H9 (cell line): ENCODE measurements at regions not wholly inside any gene's neighbourhood (a gene's known extent, or its start where the extent isn't known, plus 50 kb on each side); places are given as distances from the start of the nearest gene placed in this dataset.

ENCODE experiments used
- DNase-seq: peaks from one replicate; pipeline ENCODE4 v3.0.0-alpha.2; 2017
- H2AFZ ChIP-seq: one replicate; pipeline ENCODE4 v1.6.1; 2013; ENCODE audit warnings: mild to moderate bottlenecking, low read length, control low read depth, moderate library complexity
- H2AK5ac ChIP-seq: 2 replicates; pipeline ENCODE4 v1.6.1; 2013; ENCODE audit warnings: low read length, control low read depth, mixed read lengths; ENCODE audit not compliant: insufficient read length
- H2BK120ac ChIP-seq: one replicate; pipeline ENCODE4 v1.6.1; 2013; ENCODE audit warnings: low read depth, mild to moderate bottlenecking, low read length, control low read depth, inconsistent platforms; ENCODE audit not compliant: poor library complexity, severe bottlenecking
- H2BK12ac ChIP-seq: 2 replicates; pipeline ENCODE4 v1.6.1; 2013; ENCODE audit warnings: low read length, control low read depth, mixed read lengths, low read depth; ENCODE audit not compliant: insufficient read length
- H2BK15ac ChIP-seq: 2 replicates; pipeline ENCODE4 v1.6.1; 2013; ENCODE audit warnings: low read depth, low read length, control low read depth
- H2BK20ac ChIP-seq: one replicate; pipeline ENCODE4 v1.6.1; 2013; ENCODE audit warnings: low read depth, mild to moderate bottlenecking, low read length, control low read depth, inconsistent platforms; ENCODE audit not compliant: poor library complexity, severe bottlenecking
- H2BK5ac ChIP-seq: 2 replicates; pipeline ENCODE4 v1.6.1; 2013; ENCODE audit warnings: low read length, control low read depth, mixed read lengths; ENCODE audit not compliant: insufficient read length
- H3K14ac ChIP-seq: 2 replicates; pipeline ENCODE4 v1.6.1; 2013; ENCODE audit warnings: low read length, control low read depth; ENCODE audit not compliant: insufficient read depth
- H3K18ac ChIP-seq: 2 replicates; pipeline ENCODE4 v1.6.1; 2013; ENCODE audit warnings: low read depth, mild to moderate bottlenecking, mixed read lengths, low read length, control low read depth; ENCODE audit not compliant: insufficient read length
- H3K23ac ChIP-seq: 2 replicates; pipeline ENCODE4 v1.6.1; 2013; ENCODE audit warnings: low read length, control low read depth, mixed read lengths, low read depth; ENCODE audit not compliant: insufficient read length
- H3K23me2 ChIP-seq: 2 replicates; pipeline ENCODE4 v1.6.1; 2013; ENCODE audit warnings: low read depth, mild to moderate bottlenecking, mixed read lengths, low read length, control low read depth; ENCODE audit not compliant: insufficient read length, poor library complexity, severe bottlenecking
- H3K27ac ChIP-seq: 2 replicates; pipeline ENCODE4 v1.5.1; 2013; ENCODE audit warnings: low read length, control low read depth, mixed read lengths, low read depth; ENCODE audit not compliant: insufficient read length
- H3K27me3 ChIP-seq: 2 replicates; pipeline ENCODE4 v1.6.1; 2013; ENCODE audit warnings: low read length, control low read depth, inconsistent platforms; ENCODE audit not compliant: insufficient read depth
- H3K4ac ChIP-seq: 2 replicates; pipeline ENCODE4 v1.6.1; 2013; ENCODE audit warnings: low read depth, mild to moderate bottlenecking, control low read depth, inconsistent platforms, low read length, moderate library complexity
- H3K4me1 ChIP-seq: 2 replicates; pipeline ENCODE4 v1.6.1; 2013; ENCODE audit warnings: low read length, control low read depth, inconsistent platforms; ENCODE audit not compliant: insufficient read depth
- H3K4me2 ChIP-seq: 2 replicates; pipeline ENCODE4 v1.6.1; 2013; ENCODE audit warnings: low read length, control low read depth, mixed read lengths; ENCODE audit not compliant: insufficient read length, insufficient read depth
- H3K56ac ChIP-seq: 2 replicates; pipeline ENCODE4 v1.6.1; 2013; ENCODE audit warnings: low read depth, mild to moderate bottlenecking, mixed read lengths, low read length, control low read depth; ENCODE audit not compliant: insufficient read length
- H3K79me1 ChIP-seq: 2 replicates; pipeline ENCODE4 v1.6.1; 2013; ENCODE audit warnings: low read depth, mild to moderate bottlenecking, moderate library complexity, low read length, control low read depth, inconsistent platforms; ENCODE audit not compliant: insufficient read depth, poor library complexity, severe bottlenecking
- H3K79me2 ChIP-seq: 2 replicates; pipeline ENCODE4 v1.6.1; 2013; ENCODE audit warnings: low read length, control low read depth, inconsistent platforms; ENCODE audit not compliant: insufficient read depth
- H3K9ac ChIP-seq: 2 replicates; pipeline ENCODE4 v1.6.1; 2013; ENCODE audit warnings: low read length, control low read depth, mixed read lengths; ENCODE audit not compliant: insufficient read length; ENCODE audit errors: extremely low read depth
- H3K9me3 ChIP-seq: one replicate; pipeline ENCODE4 v1.6.1; 2013; ENCODE audit warnings: low read depth, low read length, inconsistent platforms; ENCODE audit not compliant: control insufficient read depth
- H3T11ph ChIP-seq: one replicate; pipeline ENCODE4 v1.6.1; 2013; ENCODE audit warnings: mild to moderate bottlenecking, low read length, control low read depth, inconsistent platforms
- H4K20me1 ChIP-seq: one replicate; pipeline ENCODE4 v1.6.1; 2013; ENCODE audit not compliant: control insufficient read depth, insufficient read length, insufficient read depth
- H4K5ac ChIP-seq: 2 replicates; pipeline ENCODE4 v1.6.1; 2013; ENCODE audit warnings: low read depth, mild to moderate bottlenecking, mixed read lengths, low read length, control low read depth; ENCODE audit not compliant: insufficient read length
- H4K8ac ChIP-seq: replicated peaks from 2 replicates; pipeline ENCODE4 v1.6.1; 2013; ENCODE audit warnings: low read length, control low read depth, mixed read lengths, low read depth; ENCODE audit not compliant: insufficient read length
- H4K91ac ChIP-seq: 2 replicates; pipeline ENCODE4 v1.6.1; 2013; ENCODE audit warnings: low read depth, mild to moderate bottlenecking, moderate library complexity, mixed read lengths, low read length, control low read depth; ENCODE audit not compliant: insufficient read length
- H3K27ac Mint-ChIP-seq, 3 experiments: 2 replicates in 2 of 3; 3 replicates in 1 of 3; pipeline ENCODE4 v1.8.0; 2020 to 2021; ENCODE audit warnings: mixed read lengths in 3 of 3, mild to moderate bottlenecking in 1 of 3, moderate library complexity in 1 of 3
- H3K27me3 Mint-ChIP-seq: 2 replicates; pipeline ENCODE4 v1.8.0; 2021; ENCODE audit warnings: low read depth, mild to moderate bottlenecking, moderate library complexity, mixed read lengths
- H3K36me3 Mint-ChIP-seq, 3 experiments: 2 replicates in 2 of 3; 3 replicates in 1 of 3; pipeline ENCODE4 v1.8.0; 2020 to 2021; ENCODE audit warnings: low read depth in 3 of 3, mixed read lengths in 3 of 3; ENCODE audit not compliant: insufficient read depth in 1 of 3
- H3K4me1 Mint-ChIP-seq, 2 experiments: 2 replicates each; pipeline ENCODE4 v1.8.0; 2020; ENCODE audit warnings: mixed read lengths in 2 of 2
- H3K4me3 Mint-ChIP-seq, 2 experiments: 2 replicates in 1 of 2; 3 replicates in 1 of 2; pipeline ENCODE4 v1.8.0; 2020 to 2021; ENCODE audit warnings: mild to moderate bottlenecking in 2 of 2, mixed read lengths in 2 of 2, moderate library complexity in 1 of 2
- H3K9me3 Mint-ChIP-seq, 2 experiments: 2 replicates in 1 of 2; 3 replicates in 1 of 2; pipeline ENCODE4 v1.8.0; 2020; ENCODE audit warnings: mild to moderate bottlenecking in 2 of 2, mixed read lengths in 2 of 2, moderate library complexity in 1 of 2
- WGBS: extraction: QIAGEN DNeasy Blood & Tissue Kit; methylation state at CpG from one replicate; pipeline ENCODE4 v1.1.7; 2013; ENCODE audit warnings: missing lambda C conversion rate, low lambda C conversion rate, mixed read lengths; ENCODE audit not compliant: insufficient read length; ENCODE audit errors: extremely low coverage; 5-methylcytosine and 5-hydroxymethylcytosine counted together
- TF ChIP-seq, protein P1 (sequence below): fragments of 200-600 bp; sonication (generic); conservative IDR thresholded peaks from 3 replicates; pipeline ENCODE4 v1.8.0; 2021; ENCODE audit warnings: antibody characterized with exemption, mild to moderate bottlenecking

GRCh38 chr9:73532985-73533384, 381.3 kb downstream of the ANXA1 start:
- no CpG with 5 or more reads among the region's 4 CpGs for WGBS
- H3K56ac ChIP-seq = no peak overlapping the region
- no peak overlapping the region for H3T11ph ChIP-seq

More at GRCh38 chr9:73532985-73533384, 381.3 kb downstream of the ANXA1 start:
- H2BK120ac ChIP-seq = no peak overlapping the region
- H2BK5ac ChIP-seq = no peak overlapping the region
- no peak overlapping the region for H4K5ac ChIP-seq
- H2BK20ac ChIP-seq = no peak overlapping the region
- H4K20me1 ChIP-seq = no peaks in the 10 kb centered on the region
- H3K27ac ChIP-seq = no peak overlapping the region
- H3K9me3 ChIP-seq = no peaks in the 10 kb centered on the region
- Mint-ChIP-seq H3K9me3 (no peaks in the 10 kb centered on the region), H3K4me3 (no peak overlapping the region), H3K4me1 (peaks cover 19 to 21% of the 10 kb centered on the region in 2 experiments), H3K36me3 (no peaks in the 10 kb centered on the region), H3K27ac (no peak overlapping the region), H3K27me3 (no peaks in the 10 kb centered on the region)
- no peak overlapping the region for H2BK15ac ChIP-seq
- H2AFZ ChIP-seq = no peak overlapping the region
- H3K4ac ChIP-seq = no peak overlapping the region
- H3K18ac ChIP-seq = no peak overlapping the region
- H3K4me2 ChIP-seq = no peak overlapping the region
- no peak overlapping the region for H3K9ac ChIP-seq
- H3K4me1 ChIP-seq = no peaks in the 10 kb centered on the region
- no peak overlapping the region for H2BK12ac ChIP-seq
- no peaks in the 10 kb centered on the region for H3K79me2 ChIP-seq
- no peaks in the 10 kb centered on the region for H3K23me2 ChIP-seq
- no peak overlapping the region for H3K14ac ChIP-seq
- no peaks in the 10 kb centered on the region for H3K27me3 ChIP-seq
- H2AK5ac ChIP-seq = no peak overlapping the region
- no peak overlapping the region for H3K23ac ChIP-seq
- no peak for DNase-seq
- TF ChIP-seq, protein P1, sequence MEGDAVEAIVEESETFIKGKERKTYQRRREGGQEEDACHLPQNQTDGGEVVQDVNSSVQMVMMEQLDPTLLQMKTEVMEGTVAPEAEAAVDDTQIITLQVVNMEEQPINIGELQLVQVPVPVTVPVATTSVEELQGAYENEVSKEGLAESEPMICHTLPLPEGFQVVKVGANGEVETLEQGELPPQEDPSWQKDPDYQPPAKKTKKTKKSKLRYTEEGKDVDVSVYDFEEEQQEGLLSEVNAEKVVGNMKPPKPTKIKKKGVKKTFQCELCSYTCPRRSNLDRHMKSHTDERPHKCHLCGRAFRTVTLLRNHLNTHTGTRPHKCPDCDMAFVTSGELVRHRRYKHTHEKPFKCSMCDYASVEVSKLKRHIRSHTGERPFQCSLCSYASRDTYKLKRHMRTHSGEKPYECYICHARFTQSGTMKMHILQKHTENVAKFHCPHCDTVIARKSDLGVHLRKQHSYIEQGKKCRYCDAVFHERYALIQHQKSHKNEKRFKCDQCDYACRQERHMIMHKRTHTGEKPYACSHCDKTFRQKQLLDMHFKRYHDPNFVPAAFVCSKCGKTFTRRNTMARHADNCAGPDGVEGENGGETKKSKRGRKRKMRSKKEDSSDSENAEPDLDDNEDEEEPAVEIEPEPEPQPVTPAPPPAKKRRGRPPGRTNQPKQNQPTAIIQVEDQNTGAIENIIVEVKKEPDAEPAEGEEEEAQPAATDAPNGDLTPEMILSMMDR = no peak
- no peaks in the 10 kb centered on the region for H3K79me1 ChIP-seq
- H4K91ac ChIP-seq = no peak overlapping the region
- no peak overlapping the region for H4K8ac ChIP-seq
